ENCODE measurements at regions not wholly inside any gene's neighbourhood (a gene's known extent, or its start where the extent isn't known, plus 50 kb on each side); places are given as distances from the start of the nearest gene placed in this dataset.
A peak's percentile ranks its signal among the peaks of the same experiment; 100 is the strongest.

DNA sequence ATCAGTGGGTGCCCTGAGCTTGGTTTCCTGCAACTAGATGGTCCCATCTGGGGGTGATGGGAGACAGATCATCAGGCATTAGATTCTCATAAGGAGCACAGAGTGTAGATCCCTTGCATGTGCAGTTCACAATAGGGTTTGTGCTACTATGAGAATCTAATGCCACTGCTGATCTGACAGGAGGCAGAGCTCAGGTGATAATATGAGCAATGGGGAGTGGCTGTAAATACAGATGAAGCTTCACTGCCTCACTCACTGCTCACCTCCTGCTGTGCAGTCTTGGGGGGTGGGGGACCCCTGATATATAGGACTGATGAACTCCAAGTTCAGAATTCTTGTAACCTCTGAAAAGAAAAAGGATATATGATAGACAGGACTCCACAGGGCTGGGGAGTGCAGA is 108.0 kb downstream of the RIN2 start:
- H3K36me3 ChIP-seq (ENCODE audit: control insufficient read depth in 1 of 2, insufficient read depth in 2 of 2, low read depth in 1 of 2, low read length in 2 of 2) = peaks cover 3 to 5% of the 10 kb centered on the region in 2 experiments
- H3K4me1 ChIP-seq (ENCODE audit: control insufficient read depth, insufficient read depth, low read depth, low read length) = peaks cover 2% of the 10 kb centered on the region
- H3K4ac ChIP-seq (ENCODE audit: low read depth in 1 of 2, low read length in 2 of 2) = no peak overlapping the region
- no peak overlapping the region for H2AK5ac ChIP-seq (ENCODE audit: low read length, severe bottlenecking)
- H3K18ac ChIP-seq (ENCODE audit: low read depth in 1 of 2, low read length in 2 of 2) = no peak overlapping the region
- no peak overlapping the region for H4K8ac ChIP-seq (ENCODE audit: low read length)
- H3K23ac ChIP-seq (ENCODE audit: low read length in 2 of 2) = no peak overlapping the region
- H3K79me1 ChIP-seq (replicated peaks; ENCODE audit: low read length, poor library complexity, severe bottlenecking) = peaks cover 17% of the 10 kb centered on the region
- no peak overlapping the region for H2BK120ac ChIP-seq (ENCODE audit: low read depth, low read length)
- no peaks in the 10 kb centered on the region for H3K27me3 ChIP-seq (ENCODE audit: control insufficient read depth in 1 of 2, insufficient read depth in 1 of 2, low read length in 2 of 2)
- no peak overlapping the region for H3K4me2 ChIP-seq (ENCODE audit: low read length, poor library complexity, severe bottlenecking)
- no peak overlapping the region for H2BK12ac ChIP-seq (ENCODE audit: low read length in 2 of 2)
- no peak for DNase-seq
- H4K91ac ChIP-seq (ENCODE audit: low read length) = no peak overlapping the region
- H3K27ac ChIP-seq (ENCODE audit: low read length, poor library complexity, severe bottlenecking) = no peak overlapping the region
- no peak overlapping the region for H3K4me3 ChIP-seq (ENCODE audit: insufficient read depth in 1 of 2, low read depth in 1 of 2, low read length in 2 of 2)
- H3K9me3 ChIP-seq (ENCODE audit: control insufficient read depth, low read length) = no peaks in the 10 kb centered on the region
- H2BK5ac ChIP-seq (ENCODE audit: low read depth, low read length, poor library complexity, severe bottlenecking) = no peak overlapping the region
- no peak overlapping the region for H3K14ac ChIP-seq (ENCODE audit: low read length in 2 of 2)
- no peak overlapping the region for H2AFZ ChIP-seq (ENCODE audit: low read depth, low read length)
- no peak overlapping the region for H2BK15ac ChIP-seq (ENCODE audit: low read depth, poor library complexity, severe bottlenecking)
- H3K9ac ChIP-seq (ENCODE audit: low read length) = no peak overlapping the region

DNA sequence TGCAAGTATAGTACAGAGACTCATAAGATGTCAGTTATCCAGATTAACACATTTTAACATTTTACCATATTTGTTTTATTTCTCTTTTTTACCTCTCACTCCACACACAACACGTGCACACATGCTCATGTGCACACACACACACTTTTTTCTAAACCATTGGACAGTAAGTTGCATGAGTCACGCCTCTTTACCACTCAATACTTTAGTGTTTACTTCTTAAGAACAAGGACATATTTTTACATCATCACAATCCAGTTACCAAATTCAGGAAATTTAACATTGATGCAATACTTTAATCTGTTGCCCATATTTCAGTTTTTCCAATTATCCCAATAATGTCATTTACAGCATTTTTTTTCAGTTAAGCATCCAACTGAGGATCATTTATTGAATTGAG is 109.0 kb downstream of the RIN2 start:
- peak; percentile 85 for DNase-seq
- WGBS = 69% methylated on average over 2 of the region's 2 CpGs

DNA sequence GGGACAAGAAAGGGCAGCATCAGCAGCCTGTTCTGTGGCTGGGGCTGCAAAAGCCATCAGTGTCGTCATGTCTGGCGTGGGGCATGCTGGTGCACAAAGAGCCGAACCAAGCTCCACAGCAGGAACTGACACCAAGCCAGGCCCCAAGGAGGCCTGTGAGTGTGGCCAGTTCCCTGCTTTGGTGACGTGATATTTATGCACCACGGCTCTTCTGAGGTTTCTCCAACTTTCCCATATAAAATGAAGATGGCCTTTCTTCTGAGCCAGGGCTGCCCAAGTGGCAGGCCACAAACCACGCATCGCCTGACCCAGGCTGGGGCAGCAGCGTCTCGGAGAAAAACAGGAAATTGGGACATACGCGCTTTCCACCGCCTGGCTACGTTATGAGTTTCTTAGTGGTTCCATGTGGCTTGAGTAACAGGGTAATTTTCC is 109.9 kb downstream of the RIN2 start:
- Histone ChIP-seq H3K27ac (ENCODE audit: low read length, poor library complexity, severe bottlenecking) (no peak overlapping the region), H3K79me1 (replicated peaks; ENCODE audit: low read length, poor library complexity, severe bottlenecking) (peaks cover 16% of the 10 kb centered on the region), H3K14ac (ENCODE audit: low read length in 2 of 2) (no peak overlapping the region), H2BK120ac (ENCODE audit: low read depth, low read length) (no peak overlapping the region), H3K36me3 (ENCODE audit: control insufficient read depth in 1 of 2, insufficient read depth in 2 of 2, low read depth in 1 of 2, low read length in 2 of 2) (peaks cover 8 to 18% of the 10 kb centered on the region in 2 experiments), H3K4me1 (ENCODE audit: control insufficient read depth, insufficient read depth, low read depth, low read length) (no peaks in the 10 kb centered on the region), H3K9me3 (ENCODE audit: control insufficient read depth, low read length) (no peaks in the 10 kb centered on the region), H4K8ac (ENCODE audit: low read length) (peak overlapping the region; percentile 38), H2BK12ac (ENCODE audit: low read length in 2 of 2) (peak overlapping the region in 1 of 2 experiments; percentile 82), H2AFZ (ENCODE audit: low read depth, low read length) (no peak overlapping the region), H3K23ac (ENCODE audit: low read length in 2 of 2) (peak overlapping the region in 1 of 2 experiments; percentile 36), H2AK5ac (ENCODE audit: low read length, severe bottlenecking) (peak overlapping the region; percentile 19), H2BK15ac (ENCODE audit: low read depth, poor library complexity, severe bottlenecking) (no peak overlapping the region), H3K4ac (ENCODE audit: low read depth in 1 of 2, low read length in 2 of 2) (peak overlapping the region in 1 of 2 experiments; percentile 17), H4K91ac (ENCODE audit: low read length) (peak overlapping the region; percentile 66), H2BK5ac (ENCODE audit: low read depth, low read length, poor library complexity, severe bottlenecking) (no peak overlapping the region), H3K27me3 (ENCODE audit: control insufficient read depth in 1 of 2, insufficient read depth in 1 of 2, low read length in 2 of 2) (no peaks in the 10 kb centered on the region), H3K9ac (ENCODE audit: low read length) (no peak overlapping the region), H3K4me2 (ENCODE audit: low read length, poor library complexity, severe bottlenecking) (no peak overlapping the region), H3K18ac (ENCODE audit: low read depth in 1 of 2, low read length in 2 of 2) (peak overlapping the region in 1 of 2 experiments; percentile 42), H3K4me3 (ENCODE audit: insufficient read depth in 1 of 2, low read depth in 1 of 2, low read length in 2 of 2) (no peak overlapping the region)
- WGBS = 96% methylated on average over 12 of the region's 13 CpGs
- no peak for DNase-seq

More for the DNA sequence above, 109.0 kb downstream of the RIN2 start:
- H3K4me2 ChIP-seq (ENCODE audit: low read length, poor library complexity, severe bottlenecking) = no peak overlapping the region
- no peak overlapping the region for H4K91ac ChIP-seq (ENCODE audit: low read length)
- H3K23ac ChIP-seq (ENCODE audit: low read length in 2 of 2) = no peak overlapping the region
- H3K36me3 ChIP-seq (ENCODE audit: control insufficient read depth in 1 of 2, insufficient read depth in 2 of 2, low read depth in 1 of 2, low read length in 2 of 2) = peaks cover 5 to 12% of the 10 kb centered on the region in 2 experiments
- H3K9ac ChIP-seq (ENCODE audit: low read length) = no peak overlapping the region
- H3K14ac ChIP-seq (ENCODE audit: low read length in 2 of 2) = no peak overlapping the region
- no peak overlapping the region for H3K27ac ChIP-seq (ENCODE audit: low read length, poor library complexity, severe bottlenecking)
- no peak overlapping the region for H2BK5ac ChIP-seq (ENCODE audit: low read depth, low read length, poor library complexity, severe bottlenecking)
- H3K9me3 ChIP-seq (ENCODE audit: control insufficient read depth, low read length) = no peaks in the 10 kb centered on the region
- H3K4me3 ChIP-seq (ENCODE audit: insufficient read depth in 1 of 2, low read depth in 1 of 2, low read length in 2 of 2) = no peak overlapping the region
- no peak overlapping the region for H3K18ac ChIP-seq (ENCODE audit: low read depth in 1 of 2, low read length in 2 of 2)
- H3K27me3 ChIP-seq (ENCODE audit: control insufficient read depth in 1 of 2, insufficient read depth in 1 of 2, low read length in 2 of 2) = no peaks in the 10 kb centered on the region
- no peak overlapping the region for H2BK15ac ChIP-seq (ENCODE audit: low read depth, poor library complexity, severe bottlenecking)
- H2BK12ac ChIP-seq (ENCODE audit: low read length in 2 of 2) = no peak overlapping the region
- no peak overlapping the region for H2BK120ac ChIP-seq (ENCODE audit: low read depth, low read length)
- H3K4ac ChIP-seq (ENCODE audit: low read depth in 1 of 2, low read length in 2 of 2) = no peak overlapping the region
- no peak overlapping the region for H2AFZ ChIP-seq (ENCODE audit: low read depth, low read length)
- H4K8ac ChIP-seq (ENCODE audit: low read length) = no peak overlapping the region
- H3K4me1 ChIP-seq (ENCODE audit: control insufficient read depth, insufficient read depth, low read depth, low read length) = no peaks in the 10 kb centered on the region
- no peak overlapping the region for H2AK5ac ChIP-seq (ENCODE audit: low read length, severe bottlenecking)
- peaks cover 16% of the 10 kb centered on the region for H3K79me1 ChIP-seq (replicated peaks; ENCODE audit: low read length, poor library complexity, severe bottlenecking)

- Histone ChIP-seq H3K9me3 (ENCODE audit: control insufficient read depth, low read length) (no peaks in the 10 kb centered on the region), H3K4me3 (ENCODE audit: insufficient read depth in 1 of 2, low read depth in 1 of 2, low read length in 2 of 2) (no peak overlapping the region), H3K4ac (ENCODE audit: low read depth in 1 of 2, low read length in 2 of 2) (no peak overlapping the region), H3K79me1 (replicated peaks; ENCODE audit: low read length, poor library complexity, severe bottlenecking) (peaks cover 18% of the 10 kb centered on the region), H2BK5ac (ENCODE audit: low read depth, low read length, poor library complexity, severe bottlenecking) (no peak overlapping the region), H2AK5ac (ENCODE audit: low read length, severe bottlenecking) (no peak overlapping the region), H3K23ac (ENCODE audit: low read length in 2 of 2) (no peak overlapping the region), H3K14ac (ENCODE audit: low read length in 2 of 2) (no peak overlapping the region), H4K91ac (ENCODE audit: low read length) (peak overlapping the region; percentile 71), H3K27ac (ENCODE audit: low read length, poor library complexity, severe bottlenecking) (no peak overlapping the region), H3K36me3 (ENCODE audit: control insufficient read depth in 1 of 2, insufficient read depth in 2 of 2, low read depth in 1 of 2, low read length in 2 of 2) (peaks cover 8 to 22% of the 10 kb centered on the region in 2 experiments), H2BK12ac (ENCODE audit: low read length in 2 of 2) (peak overlapping the region in 1 of 2 experiments; percentile 11), H2AFZ (ENCODE audit: low read depth, low read length) (no peak overlapping the region), H2BK120ac (ENCODE audit: low read depth, low read length) (no peak overlapping the region), H3K9ac (ENCODE audit: low read length) (no peak overlapping the region), H3K4me2 (ENCODE audit: low read length, poor library complexity, severe bottlenecking) (no peak overlapping the region), H3K18ac (ENCODE audit: low read depth in 1 of 2, low read length in 2 of 2) (no peak overlapping the region), H4K8ac (ENCODE audit: low read length) (no peak overlapping the region), H2BK15ac (ENCODE audit: low read depth, poor library complexity, severe bottlenecking) (no peak overlapping the region), H3K27me3 (ENCODE audit: control insufficient read depth in 1 of 2, insufficient read depth in 1 of 2, low read length in 2 of 2) (no peaks in the 10 kb centered on the region), H3K4me1 (ENCODE audit: control insufficient read depth, insufficient read depth, low read depth, low read length) (no peaks in the 10 kb centered on the region)
- 98% methylated on average over 6 of the region's 6 CpGs for WGBS
- no peak for DNase-seq
Measured at GRCh38 chr20:19868441-19868840, 110.4 kb downstream of the RIN2 start.
